MCF 10A (cell line): ENCODE measurements at regions not wholly inside any gene's neighbourhood (a gene's known extent, or its start where the extent isn't known, plus 50 kb on each side); places are given as distances from the start of the nearest gene placed in this dataset.

Source experiments
- BruUV-seq: library from RNA; stranded (reverse); fragments of 400-500 nt; replicated peaks from 2 replicates; lab custom pipeline; 2021; lab: Mats Ljungman, UMichigan
- CTCF ChIA-PET: fragments of 300-600 bp; sonication (Branson Sonifier 250); formaldehyde crosslinking; extraction: SDS; loops from one replicate; lab custom pipeline; 2021; ENCODE audit warnings: antibody characterized with exemption, inconsistent platforms; lab: Yijun Ruan, JAX
- POLR2A ChIA-PET: fragments of 300-600, 350-650 bp; sonication (Branson Sonifier 250); formaldehyde crosslinking; extraction: SDS; loops from one replicate; lab custom pipeline; 2020; ENCODE audit warnings: antibody characterized with exemption, inconsistent platforms; lab: Yijun Ruan, JAX
- DNase-seq: peaks from one replicate; pipeline ENCODE4 v3.0.0-alpha.2; 2018; ENCODE audit not compliant: unreplicated experiment
- H3K27ac Mint-ChIP-seq: one replicate; pipeline ENCODE4 v1.8.0; 2022; ENCODE audit warnings: mild to moderate bottlenecking, low read depth, mixed read lengths; ENCODE audit not compliant: unreplicated experiment
- H3K27me3 Mint-ChIP-seq: one replicate; pipeline ENCODE4 v1.8.0; 2022; ENCODE audit warnings: mixed read lengths; ENCODE audit not compliant: insufficient read depth, unreplicated experiment
- H3K36me3 Mint-ChIP-seq: one replicate; pipeline ENCODE4 v1.8.0; 2022; ENCODE audit warnings: mild to moderate bottlenecking, moderate library complexity, mixed read lengths; ENCODE audit not compliant: insufficient read depth, unreplicated experiment
- H3K4me1 Mint-ChIP-seq: one replicate; pipeline ENCODE4 v1.8.0; 2022; ENCODE audit warnings: mixed read lengths; ENCODE audit not compliant: insufficient read depth, unreplicated experiment
- H3K4me3 Mint-ChIP-seq: one replicate; pipeline ENCODE4 v1.8.0; 2022; ENCODE audit warnings: mild to moderate bottlenecking, moderate library complexity, mixed read lengths; ENCODE audit not compliant: unreplicated experiment
- H3K9me3 Mint-ChIP-seq: one replicate; pipeline ENCODE4 v1.8.0; 2022; ENCODE audit warnings: mixed read lengths; ENCODE audit not compliant: unreplicated experiment
- intact Hi-C: fragments of 100-400 bp; cut with micrococcal nuclease; formaldehyde crosslinking; loops from 2 replicates; pipeline ENCODE4 v1.14.1; 2022
- TF ChIP-seq, protein P1 (sequence below): fragments of 200-600 bp; IDR thresholded peaks from one replicate; pipeline ENCODE4 v1.8.0; 2022; ENCODE audit warnings: antibody characterized with exemption, mild to moderate bottlenecking; ENCODE audit not compliant: unreplicated experiment

DNA sequence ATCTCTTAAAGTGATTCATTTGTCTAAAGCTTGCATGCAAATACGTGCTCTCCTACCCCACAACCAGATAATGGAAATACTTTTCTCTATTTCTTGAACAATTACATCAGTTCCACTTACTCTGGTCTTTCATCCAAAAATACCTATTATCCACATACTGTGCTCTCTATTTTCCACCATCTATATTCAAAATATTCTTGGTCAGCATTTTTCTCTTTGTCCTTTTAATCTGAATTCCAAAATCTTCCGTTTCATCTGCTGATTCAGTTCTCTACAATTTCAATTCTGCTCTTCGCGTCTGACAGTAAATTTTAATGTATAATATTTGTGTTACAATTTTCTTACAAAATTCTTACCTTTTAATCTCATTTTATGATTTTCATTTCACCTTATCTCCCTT is 110.3 kb downstream of the ZNF648 start:
- no peaks in the 10 kb centered on the region for H3K4me1 Mint-ChIP-seq
- H3K27ac Mint-ChIP-seq: no peak overlapping the region
- no peaks in the 10 kb centered on the region for H3K9me3 Mint-ChIP-seq
- intact Hi-C loops: no loop called here
- ChIA-PET CTCF (interaction anchor here (1.2 kb wide), 1 partner anchor 14 kb away, joined by 6 read pairs; no protein-coding TSS in a partner anchor), POLR2A (interaction anchor here (1.0 kb wide), 2 partner anchors 17 to 319 kb away, joined by 3 to 4 read pairs; no protein-coding TSS in a partner anchor)
- BruUV-seq: no TSS peak
- DNase-seq: no peak
- TF ChIP-seq, protein P1, sequence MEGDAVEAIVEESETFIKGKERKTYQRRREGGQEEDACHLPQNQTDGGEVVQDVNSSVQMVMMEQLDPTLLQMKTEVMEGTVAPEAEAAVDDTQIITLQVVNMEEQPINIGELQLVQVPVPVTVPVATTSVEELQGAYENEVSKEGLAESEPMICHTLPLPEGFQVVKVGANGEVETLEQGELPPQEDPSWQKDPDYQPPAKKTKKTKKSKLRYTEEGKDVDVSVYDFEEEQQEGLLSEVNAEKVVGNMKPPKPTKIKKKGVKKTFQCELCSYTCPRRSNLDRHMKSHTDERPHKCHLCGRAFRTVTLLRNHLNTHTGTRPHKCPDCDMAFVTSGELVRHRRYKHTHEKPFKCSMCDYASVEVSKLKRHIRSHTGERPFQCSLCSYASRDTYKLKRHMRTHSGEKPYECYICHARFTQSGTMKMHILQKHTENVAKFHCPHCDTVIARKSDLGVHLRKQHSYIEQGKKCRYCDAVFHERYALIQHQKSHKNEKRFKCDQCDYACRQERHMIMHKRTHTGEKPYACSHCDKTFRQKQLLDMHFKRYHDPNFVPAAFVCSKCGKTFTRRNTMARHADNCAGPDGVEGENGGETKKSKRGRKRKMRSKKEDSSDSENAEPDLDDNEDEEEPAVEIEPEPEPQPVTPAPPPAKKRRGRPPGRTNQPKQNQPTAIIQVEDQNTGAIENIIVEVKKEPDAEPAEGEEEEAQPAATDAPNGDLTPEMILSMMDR: no peak
- H3K27me3 Mint-ChIP-seq: peaks cover 18% of the 10 kb centered on the region
- no peaks in the 10 kb centered on the region for H3K36me3 Mint-ChIP-seq
- H3K4me3 Mint-ChIP-seq: no peak overlapping the region

DNA sequence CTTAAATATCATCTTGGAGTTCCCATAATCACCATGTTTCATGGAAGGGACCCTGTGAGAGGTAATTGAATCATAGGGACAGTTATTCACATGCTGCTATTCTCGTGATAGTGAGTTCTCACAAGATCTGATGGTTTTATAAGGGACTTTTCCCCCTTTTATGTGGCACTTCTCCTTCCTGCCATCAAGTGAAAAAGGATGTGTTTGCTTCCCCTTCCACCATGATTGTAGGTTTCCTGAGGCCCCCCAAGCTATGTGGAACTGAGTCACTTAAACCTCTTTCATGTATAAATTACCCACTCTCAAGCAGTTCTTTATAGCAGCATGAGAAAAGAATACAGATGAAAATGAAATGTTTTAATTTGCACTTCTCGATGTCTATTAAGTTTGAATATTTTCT is 112.0 kb downstream of the ZNF648 start:
- Mint-ChIP-seq H3K4me3 (no peak overlapping the region), H3K9me3 (no peaks in the 10 kb centered on the region), H3K4me1 (no peaks in the 10 kb centered on the region), H3K36me3 (no peaks in the 10 kb centered on the region), H3K27me3 (peaks cover 19% of the 10 kb centered on the region), H3K27ac (no peak overlapping the region)
- BruUV-seq: no TSS peak
- ChIA-PET POLR2A (interaction anchor here (0.7 kb wide), 1 partner anchor 621 kb away, joined by 5 read pairs; no protein-coding TSS in a partner anchor), CTCF (interaction anchor here (0.6 kb wide), 1 partner anchor 137 kb away, joined by 4 read pairs; no protein-coding TSS in a partner anchor)
- TF ChIP-seq, protein P1: no peak
- intact Hi-C loops: no loop called here
- no peak for DNase-seq

DNA sequence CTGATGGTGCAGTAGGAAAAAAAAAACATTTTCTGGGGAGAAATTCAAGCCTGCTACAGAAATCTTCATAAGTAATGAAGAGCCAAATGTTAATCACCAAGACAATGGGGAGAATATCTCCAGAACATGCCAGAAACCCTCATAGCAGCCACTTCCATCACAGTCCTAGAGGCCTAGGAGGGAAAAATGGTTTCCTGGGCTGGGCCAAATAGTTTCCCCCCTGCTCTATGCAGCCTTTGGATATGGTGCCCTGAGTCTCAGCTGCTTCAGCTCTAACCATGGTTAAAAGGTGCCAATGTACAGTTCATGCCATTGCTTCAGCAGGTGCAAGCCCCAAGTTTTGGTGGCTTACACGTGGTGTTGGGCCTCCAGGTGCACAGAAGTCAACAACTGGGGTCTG is 113.1 kb downstream of the ZNF648 start:
- intact Hi-C loops: no loop called here
- Mint-ChIP-seq H3K9me3 (peaks cover 6% of the 10 kb centered on the region), H3K4me1 (no peaks in the 10 kb centered on the region), H3K4me3 (no peak overlapping the region), H3K27ac (no peak overlapping the region), H3K36me3 (no peaks in the 10 kb centered on the region), H3K27me3 (peaks cover 31% of the 10 kb centered on the region)
- no TSS peak for BruUV-seq
- TF ChIP-seq, protein P1: no peak
- POLR2A ChIA-PET: no interaction called here
- no peak for DNase-seq
- CTCF ChIA-PET: interaction anchor here (2.4 kb wide), 1 partner anchor 11 kb away, joined by 10 read pairs; no protein-coding TSS in a partner anchor

DNA sequence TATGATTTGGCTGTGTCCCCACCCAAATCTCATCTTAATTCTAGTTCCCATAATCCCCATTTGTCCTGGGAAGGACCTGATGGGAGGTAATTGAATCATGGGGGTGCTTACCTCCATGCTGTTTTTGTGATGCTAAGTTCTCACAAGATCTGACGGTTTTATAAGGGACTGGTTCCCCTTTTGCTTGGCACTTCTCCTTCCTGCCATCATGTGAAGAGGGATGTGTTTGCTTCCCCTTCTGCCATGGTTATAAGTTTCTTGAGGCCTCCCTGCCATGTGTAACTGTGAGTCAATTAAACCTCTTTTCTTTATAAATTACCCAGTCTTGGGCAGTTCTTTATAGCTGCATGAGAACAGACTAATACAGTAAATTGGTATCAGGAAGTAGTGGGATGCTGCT is 114.1 kb downstream of the ZNF648 start:
- Mint-ChIP-seq H3K36me3 (no peaks in the 10 kb centered on the region), H3K27ac (no peak overlapping the region), H3K4me3 (no peak overlapping the region), H3K27me3 (peaks cover 38% of the 10 kb centered on the region), H3K9me3 (peaks cover 6% of the 10 kb centered on the region), H3K4me1 (no peaks in the 10 kb centered on the region)
- ChIA-PET CTCF (interaction anchor here (2.4 kb wide), 1 partner anchor 10 kb away, joined by 10 read pairs; no protein-coding TSS in a partner anchor), POLR2A (no interaction called here)
- intact Hi-C loops: no loop called here
- BruUV-seq: no TSS peak
- DNase-seq: no peak
- TF ChIP-seq, protein P1: no peak
